Stimulated activated CD8-positive, alpha-beta memory T cell treated with anti-CD3 and anti-CD28 coated beads, Interleukin-4, amount 100 ng/mL, for 1 hour (primary cell): ENCODE measurements at regions not wholly inside any gene's neighbourhood (a gene's known extent, or its start where the extent isn't known, plus 50 kb on each side); places are given as distances from the start of the nearest gene placed in this dataset.

ENCODE experiments used
- DNase-seq, 2 donors: peaks; one replicate each; pipeline ENCODE4 v3.0.0-alpha.2; 2020; ENCODE audit warnings: low read depth in 2 of 2, low spot score in 1 of 2

GRCh38 chr3:103052236-103052830 lies 617.5 kb downstream of the ZPLD1 start:
- DNase-seq, result no peak

GRCh38 chr3:103055021-103055520 lies 620.3 kb downstream of the ZPLD1 start:
- DNase-seq, result no peak

GRCh38 chr3:103056542-103056941 lies 621.7 kb downstream of the ZPLD1 start:
- no peak for DNase-seq

- no peak for DNase-seq
Observed at GRCh38 chr3:103057003-103057402, 622.2 kb downstream of the ZPLD1 start.

GRCh38 chr3:103057487-103057886 lies 622.7 kb downstream of the ZPLD1 start:
- no peak for DNase-seq

- DNase-seq, result no peak
Observed at GRCh38 chr3:103059432-103059831, 624.6 kb downstream of the ZPLD1 start.

- no peak for DNase-seq
Observed at GRCh38 chr3:103060242-103060641, 625.4 kb downstream of the ZPLD1 start.

GRCh38 chr3:103067963-103068362 lies 633.1 kb downstream of the ZPLD1 start:
- DNase-seq, result no peak

GRCh38 chr3:103075282-103075681 lies 640.5 kb downstream of the ZPLD1 start:
- no peak for DNase-seq

- no peak for DNase-seq
Observed at GRCh38 chr3:103077910-103078309, 643.1 kb downstream of the ZPLD1 start.

GRCh38 chr3:103082501-103082900 lies 647.7 kb downstream of the ZPLD1 start:
- no peak for DNase-seq

GRCh38 chr3:103083848-103084631 lies 649.2 kb downstream of the ZPLD1 start:
- DNase-seq, result no peak

GRCh38 chr3:103085465-103085864 lies 650.6 kb downstream of the ZPLD1 start:
- no peak for DNase-seq

- no peak for DNase-seq
Observed at GRCh38 chr3:103089758-103090157, 654.9 kb downstream of the ZPLD1 start.

GRCh38 chr3:103105206-103105605 lies 670.4 kb downstream of the ZPLD1 start:
- DNase-seq, result no peak

GRCh38 chr3:103112273-103112672 lies 677.5 kb downstream of the ZPLD1 start:
- no peak for DNase-seq

- no peak for DNase-seq
Observed at GRCh38 chr3:103126115-103126514, 691.3 kb downstream of the ZPLD1 start.

GRCh38 chr3:103127098-103127630 lies 692.3 kb downstream of the ZPLD1 start:
- no peak for DNase-seq

GRCh38 chr3:103127737-103128136 lies 692.9 kb downstream of the ZPLD1 start:
- no peak for DNase-seq

- no peak for DNase-seq
Observed at GRCh38 chr3:103134023-103134724, 699.4 kb downstream of the ZPLD1 start.

- DNase-seq, result no peak
Observed at GRCh38 chr3:103136621-103137020, 701.8 kb downstream of the ZPLD1 start.

- no peak for DNase-seq
Observed at GRCh38 chr3:103137830-103138229, 703.0 kb downstream of the ZPLD1 start.
